MM.1S (cell line): ENCODE measurements at regions not wholly inside any gene's neighbourhood (a gene's known extent, or its start where the extent isn't known, plus 50 kb on each side); places are given as distances from the start of the nearest gene placed in this dataset.

Source experiments
- DNase-seq: peaks from one replicate; pipeline ENCODE4 v3.0.0-alpha.2; 2015
- H2AFZ ChIP-seq: fragments of 300-600 bp; sonication (generic); 2 replicates; pipeline ENCODE4 v1.6.0; 2016; ENCODE audit warnings: antibody characterized with exemption, low read length
- H3F3A ChIP-seq: fragments of 300-600 bp; sonication (generic); 2 replicates; pipeline ENCODE4 v1.6.1; 2016; ENCODE audit warnings: mild to moderate bottlenecking, antibody characterized with exemption, low read length, moderate library complexity, mixed read lengths; ENCODE audit not compliant: insufficient read depth
- H3K27ac ChIP-seq: fragments of 300-600 bp; sonication (generic); 2 replicates; pipeline ENCODE4 v1.5.1; 2016; ENCODE audit warnings: mild to moderate bottlenecking, low read length
- H3K27me3 ChIP-seq: fragments of 300-600 bp; sonication (generic); replicated peaks from 2 replicates; pipeline ENCODE4 v1.6.0; 2016; ENCODE audit warnings: low read length; ENCODE audit not compliant: insufficient read depth
- H3K36me3 ChIP-seq: fragments of 300-600 bp; sonication (generic); replicated peaks from 2 replicates; pipeline ENCODE4 v1.6.1; 2016; ENCODE audit warnings: mild to moderate bottlenecking, low read length, mixed read lengths; ENCODE audit not compliant: insufficient read depth
- H3K4me1 ChIP-seq: fragments of 300-600 bp; sonication (generic); 2 replicates; pipeline ENCODE4 v1.6.1; 2016; ENCODE audit warnings: low read length, mixed read lengths
- H3K4me2 ChIP-seq: fragments of 300-600 bp; sonication (generic); 2 replicates; pipeline ENCODE4 v1.6.0; 2016; ENCODE audit warnings: low read depth, low read length
- H3K4me3 ChIP-seq: fragments of 300-600 bp; sonication (generic); 2 replicates; pipeline ENCODE4 v1.5.1; 2016; ENCODE audit warnings: low read length, mixed read lengths
- H3K79me2 ChIP-seq: fragments of 300-600 bp; sonication (generic); 2 replicates; pipeline ENCODE4 v1.6.1; 2016; ENCODE audit warnings: mixed run types, low read length, mixed read lengths
- H3K9ac ChIP-seq: fragments of 300-600 bp; sonication (generic); 2 replicates; pipeline ENCODE4 v1.6.1; 2016; ENCODE audit warnings: low read length, mixed read lengths
- H3K9me2 ChIP-seq: fragments of 300-600 bp; sonication (generic); replicated peaks from 2 replicates; pipeline ENCODE4 v1.6.1; 2016; ENCODE audit warnings: mild to moderate bottlenecking, low read length, mixed read lengths; ENCODE audit not compliant: insufficient read depth
- H3K9me3 ChIP-seq: fragments of 300-600 bp; sonication (generic); replicated peaks from 2 replicates; pipeline ENCODE4 v1.6.1; 2016; ENCODE audit warnings: mild to moderate bottlenecking, low read length, mixed read lengths; ENCODE audit not compliant: insufficient read depth
- H4K20me1 ChIP-seq: fragments of 300-600 bp; sonication (generic); 2 replicates; pipeline ENCODE4 v1.6.1; 2016; ENCODE audit warnings: mild to moderate bottlenecking, low read length, moderate library complexity, mixed read lengths; ENCODE audit not compliant: insufficient read depth
- EZH2 ChIP-seq: fragments of 300-600 bp; sonication (generic); optimal IDR thresholded peaks from 2 replicates; pipeline ENCODE3; 2017; ENCODE audit warnings: low read depth, mild to moderate bottlenecking, antibody characterized with exemption, low read length, mixed read lengths
- EZH2phosphoT487 ChIP-seq: fragments of 300-600 bp; sonication (generic); IDR thresholded peaks from 2 replicates; pipeline ENCODE4 v1.6.1; 2018; ENCODE audit warnings: antibody characterized with exemption, low read length
- TF ChIP-seq, protein P1 (sequence below): fragments of 300-600 bp; sonication (generic); IDR thresholded peaks from 2 replicates; pipeline ENCODE4 v1.5.1; 2016; ENCODE audit warnings: antibody characterized with exemption, low read length, mixed read lengths

DNA sequence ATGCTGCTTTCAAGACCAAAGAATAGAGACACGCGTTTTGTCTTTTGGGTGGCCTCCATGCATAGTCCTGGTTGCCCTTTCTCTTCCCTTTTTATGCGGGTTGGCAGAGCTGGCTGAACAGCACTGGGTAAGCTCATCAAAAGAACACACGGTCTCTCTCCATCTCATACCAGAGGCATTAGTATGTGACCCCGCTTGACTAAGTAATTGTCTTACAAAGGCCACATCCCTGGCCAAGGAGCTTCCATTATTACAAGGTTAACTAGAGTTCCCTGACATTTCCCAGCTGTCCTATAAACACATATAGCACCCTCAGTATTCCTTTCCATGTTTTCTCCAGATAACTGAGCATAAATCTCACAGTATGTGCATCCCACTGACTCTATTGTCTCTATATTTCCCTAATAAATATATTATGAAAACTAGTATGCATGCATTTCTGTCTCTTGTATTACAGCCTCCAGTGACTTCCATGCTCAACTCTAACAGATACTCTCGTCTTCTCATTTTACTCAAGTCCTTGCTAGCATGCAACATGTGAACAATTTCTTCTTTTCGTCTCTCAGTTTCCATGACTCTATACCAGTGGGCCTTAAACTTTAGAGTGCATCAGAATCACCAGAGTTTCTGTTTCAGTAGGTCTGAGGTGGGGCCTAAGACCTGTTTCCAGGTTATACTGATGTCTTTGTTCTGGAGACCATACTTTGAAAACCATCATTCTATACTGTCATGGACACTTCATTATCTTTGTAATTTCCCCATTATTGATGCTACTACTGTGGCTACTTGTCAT, 247.7 kb upstream of the ARSJ start:
- no peaks in the 10 kb centered on the region for H3F3A ChIP-seq
- no peaks in the 10 kb centered on the region for H4K20me1 ChIP-seq
- no peak for DNase-seq
- H3K27me3 ChIP-seq, result no peaks in the 10 kb centered on the region
- H3K4me3 ChIP-seq, result no peak overlapping the region
- H3K9me2 ChIP-seq, result no peaks in the 10 kb centered on the region
- no peaks in the 10 kb centered on the region for H3K36me3 ChIP-seq
- no peak overlapping the region for H2AFZ ChIP-seq
- H3K79me2 ChIP-seq, result no peaks in the 10 kb centered on the region
- no peaks in the 10 kb centered on the region for H3K9me3 ChIP-seq
- H3K9ac ChIP-seq, result no peak overlapping the region
- H3K27ac ChIP-seq, result no peak overlapping the region
- H3K4me2 ChIP-seq, result no peak overlapping the region
- no peaks in the 10 kb centered on the region for H3K4me1 ChIP-seq
- TF ChIP-seq EZH2phosphoT487, result no peak

DNA sequence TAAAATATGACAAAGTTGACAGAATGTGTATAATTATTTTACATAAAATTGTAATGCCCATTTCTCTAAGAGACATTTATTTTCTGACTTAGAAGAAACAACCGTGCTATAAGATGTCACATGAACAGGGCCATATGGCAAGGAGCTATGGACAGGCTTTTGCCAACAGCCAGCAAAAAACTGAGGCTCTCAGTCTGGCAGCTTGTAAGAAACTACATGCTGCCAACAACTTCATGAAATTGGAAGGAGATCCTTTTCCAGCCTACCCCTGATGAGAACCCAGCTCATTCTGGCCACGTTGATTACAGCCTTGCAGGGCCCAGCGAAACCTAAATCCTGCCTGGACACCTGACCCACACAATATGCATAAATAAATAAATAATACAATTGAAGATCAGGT, 250.3 kb upstream of the ARSJ start:
- DNase-seq, result no peak
- Histone ChIP-seq H4K20me1 (no peaks in the 10 kb centered on the region), H3K9me3 (no peaks in the 10 kb centered on the region), H3K9me2 (no peaks in the 10 kb centered on the region), H3F3A (no peaks in the 10 kb centered on the region), H3K4me1 (no peaks in the 10 kb centered on the region), H3K9ac (no peak overlapping the region), H3K4me2 (no peak overlapping the region), H2AFZ (no peak overlapping the region), H3K27me3 (no peaks in the 10 kb centered on the region), H3K27ac (no peak overlapping the region), H3K36me3 (no peaks in the 10 kb centered on the region), H3K4me3 (no peak overlapping the region), H3K79me2 (no peaks in the 10 kb centered on the region)
- no peak for TF ChIP-seq EZH2
- TF ChIP-seq EZH2phosphoT487, result no peak
- TF ChIP-seq, protein P1, sequence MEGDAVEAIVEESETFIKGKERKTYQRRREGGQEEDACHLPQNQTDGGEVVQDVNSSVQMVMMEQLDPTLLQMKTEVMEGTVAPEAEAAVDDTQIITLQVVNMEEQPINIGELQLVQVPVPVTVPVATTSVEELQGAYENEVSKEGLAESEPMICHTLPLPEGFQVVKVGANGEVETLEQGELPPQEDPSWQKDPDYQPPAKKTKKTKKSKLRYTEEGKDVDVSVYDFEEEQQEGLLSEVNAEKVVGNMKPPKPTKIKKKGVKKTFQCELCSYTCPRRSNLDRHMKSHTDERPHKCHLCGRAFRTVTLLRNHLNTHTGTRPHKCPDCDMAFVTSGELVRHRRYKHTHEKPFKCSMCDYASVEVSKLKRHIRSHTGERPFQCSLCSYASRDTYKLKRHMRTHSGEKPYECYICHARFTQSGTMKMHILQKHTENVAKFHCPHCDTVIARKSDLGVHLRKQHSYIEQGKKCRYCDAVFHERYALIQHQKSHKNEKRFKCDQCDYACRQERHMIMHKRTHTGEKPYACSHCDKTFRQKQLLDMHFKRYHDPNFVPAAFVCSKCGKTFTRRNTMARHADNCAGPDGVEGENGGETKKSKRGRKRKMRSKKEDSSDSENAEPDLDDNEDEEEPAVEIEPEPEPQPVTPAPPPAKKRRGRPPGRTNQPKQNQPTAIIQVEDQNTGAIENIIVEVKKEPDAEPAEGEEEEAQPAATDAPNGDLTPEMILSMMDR, result no peak

DNA sequence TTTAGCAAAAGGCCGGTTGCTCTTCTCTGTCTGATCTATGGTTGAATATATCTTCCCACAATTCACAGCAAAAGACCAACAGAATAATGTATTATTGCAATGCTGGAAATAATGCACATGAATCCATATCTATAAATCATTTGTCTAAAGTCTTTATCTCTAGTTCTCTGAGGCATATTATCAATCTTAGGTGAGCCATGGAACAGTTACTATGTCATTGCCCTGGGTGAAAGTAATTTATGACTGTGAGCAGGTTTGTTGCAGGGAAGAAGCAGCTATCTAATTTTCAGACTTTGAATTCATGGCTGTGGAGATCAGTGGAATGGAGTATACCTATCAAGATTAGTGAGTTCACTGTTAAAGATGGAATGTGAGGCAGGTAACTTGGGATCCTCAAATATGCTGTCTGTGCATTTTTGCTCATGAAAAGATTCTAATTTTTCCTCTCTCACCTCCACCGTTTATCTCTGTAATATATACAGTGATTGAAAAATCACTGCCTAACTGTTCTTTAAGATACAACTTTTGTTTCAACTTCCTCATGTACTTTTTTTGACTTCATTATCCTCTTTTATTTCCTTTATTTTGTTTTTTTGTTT, 256.8 kb upstream of the ARSJ start:
- Histone ChIP-seq H3K9ac (no peak overlapping the region), H3K4me3 (no peak overlapping the region), H3K27ac (no peak overlapping the region), H2AFZ (no peak overlapping the region), H3K4me2 (no peak overlapping the region), H3K4me1 (no peaks in the 10 kb centered on the region), H3K9me3 (no peaks in the 10 kb centered on the region), H3K36me3 (no peaks in the 10 kb centered on the region), H3K79me2 (no peaks in the 10 kb centered on the region), H3K9me2 (no peaks in the 10 kb centered on the region), H3K27me3 (no peaks in the 10 kb centered on the region), H3F3A (no peaks in the 10 kb centered on the region), H4K20me1 (no peaks in the 10 kb centered on the region)
- TF ChIP-seq, protein P1, result no peak
- TF ChIP-seq EZH2phosphoT487, result no peak
- no peak for TF ChIP-seq EZH2
- no peak for DNase-seq

DNA sequence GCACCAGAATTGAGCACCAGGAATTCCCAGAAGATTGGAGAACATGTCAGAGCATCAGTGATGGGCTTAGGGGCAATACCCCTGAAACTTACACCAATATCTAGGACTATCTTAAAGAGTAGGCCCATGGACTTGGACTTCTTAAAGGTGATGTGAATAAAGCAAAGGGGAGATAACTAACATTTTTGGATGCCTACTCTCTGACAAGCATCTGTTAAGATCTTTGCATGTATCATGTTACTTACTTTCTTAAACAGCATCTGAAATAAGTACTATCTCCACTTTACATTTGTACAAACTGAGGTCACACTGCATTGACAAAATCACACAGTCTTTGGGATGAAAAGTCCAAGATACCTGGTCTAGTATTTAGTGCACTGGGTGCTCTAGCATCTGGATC, 258.6 kb upstream of the ARSJ start:
- H4K20me1 ChIP-seq, result no peaks in the 10 kb centered on the region
- H3K4me1 ChIP-seq, result no peaks in the 10 kb centered on the region
- no peak overlapping the region for H3K4me3 ChIP-seq
- no peaks in the 10 kb centered on the region for H3K27me3 ChIP-seq
- H3K79me2 ChIP-seq, result no peaks in the 10 kb centered on the region
- H3K9ac ChIP-seq, result no peak overlapping the region
- no peak for TF ChIP-seq EZH2
- TF ChIP-seq, protein P1, result no peak
- no peak for TF ChIP-seq EZH2phosphoT487
- no peak overlapping the region for H2AFZ ChIP-seq
- no peak overlapping the region for H3K4me2 ChIP-seq
- H3F3A ChIP-seq, result no peaks in the 10 kb centered on the region
- H3K9me2 ChIP-seq, result no peaks in the 10 kb centered on the region
- no peaks in the 10 kb centered on the region for H3K9me3 ChIP-seq
- no peak overlapping the region for H3K27ac ChIP-seq
- H3K36me3 ChIP-seq, result no peaks in the 10 kb centered on the region
- no peak for DNase-seq
